GM19035 (cell line): ENCODE measurements at regions not wholly inside any gene's neighbourhood (a gene's known extent, or its start where the extent isn't known, plus 50 kb on each side); places are given as distances from the start of the nearest gene placed in this dataset.

Experiments used
- ATAC-seq: cut with Tn5 transposase; IDR thresholded peaks from one replicate; pipeline ENCODE4 v1.9.1; 2021; ENCODE audit not compliant: unreplicated experiment

DNA sequence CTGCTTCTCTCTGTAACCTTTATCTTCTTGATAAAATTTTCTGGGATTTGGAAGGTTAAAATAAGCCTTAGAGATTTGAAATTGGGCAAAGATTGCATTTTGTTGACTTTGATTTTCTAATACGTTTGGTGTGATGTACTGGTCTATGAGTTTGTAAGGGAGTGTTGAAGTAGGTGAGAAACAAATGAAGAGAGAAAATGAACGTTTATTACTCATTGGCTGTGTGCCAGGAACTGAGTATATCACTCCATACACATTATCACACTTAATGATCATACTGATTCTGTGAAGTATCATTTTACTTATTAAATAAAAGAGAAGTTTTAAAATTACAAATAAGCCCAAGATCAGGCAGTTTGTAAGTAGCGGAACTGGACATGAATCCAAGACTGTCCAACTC, 795.1 kb upstream of the ZEB2 start:
- no peak for ATAC-seq

DNA sequence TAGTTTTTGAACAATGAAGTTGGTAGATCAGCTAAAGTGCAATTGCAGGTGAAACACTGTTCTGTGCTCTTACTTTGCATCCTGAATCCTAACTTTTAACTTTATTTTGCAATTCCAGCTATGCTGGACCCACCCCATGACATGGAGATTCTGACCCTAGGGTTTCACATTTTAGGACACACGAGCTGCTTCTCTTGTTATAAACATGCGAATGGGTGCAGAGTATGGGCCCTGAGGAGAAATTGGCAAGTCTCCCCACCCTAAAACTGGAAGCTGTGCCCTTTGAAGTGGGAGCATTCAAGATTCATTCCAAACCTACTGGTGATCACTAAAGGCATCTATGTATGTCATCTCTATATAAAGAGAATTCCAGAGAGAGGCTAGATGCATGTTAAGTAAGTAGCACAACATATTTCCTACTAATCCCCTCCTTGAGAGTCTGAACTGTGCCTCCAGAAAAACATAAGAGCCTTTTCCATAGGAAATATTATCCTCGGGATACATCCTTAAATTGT, 794.3 kb upstream of the ZEB2 start:
- ATAC-seq, result no peak

DNA sequence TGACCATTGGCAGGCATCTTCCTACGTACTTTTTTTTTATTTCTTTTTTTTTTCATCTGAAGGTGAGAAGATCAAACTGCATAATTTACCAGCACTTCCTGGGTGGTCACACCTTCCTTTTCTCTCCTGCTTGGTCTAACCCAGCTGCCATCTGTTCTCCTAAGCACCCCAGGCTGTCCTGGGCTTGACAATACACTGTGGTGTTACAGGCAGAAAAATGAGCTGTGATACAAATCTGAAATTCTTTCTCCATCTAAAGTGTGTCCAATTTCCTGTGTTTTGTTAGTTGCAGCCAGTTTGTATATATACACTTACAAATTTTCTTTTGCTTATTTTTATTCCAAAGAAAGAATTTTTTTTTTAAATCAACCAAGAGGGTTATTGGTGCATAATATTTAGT, 786.0 kb upstream of the ZEB2 start:
- no peak for ATAC-seq

DNA sequence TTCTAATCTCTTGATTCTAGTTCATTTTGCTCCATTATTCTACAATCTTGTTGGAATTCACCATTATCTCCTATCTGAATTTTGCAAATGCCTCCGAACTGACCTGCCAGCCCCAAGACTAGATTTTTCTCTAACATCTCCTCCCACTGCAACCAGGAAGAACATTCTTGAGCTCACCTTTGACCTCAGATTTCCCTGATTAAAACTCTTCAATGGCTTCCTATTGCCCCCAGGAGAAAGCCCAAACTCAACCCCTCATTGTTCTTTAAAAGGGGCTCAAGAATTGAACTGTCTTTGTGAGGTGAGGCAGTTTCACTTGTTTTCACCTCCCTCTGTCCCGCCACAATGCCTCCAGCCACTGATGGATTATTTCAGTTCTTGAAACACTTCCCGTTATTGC, 784.6 kb upstream of the ZEB2 start:
- no peak for ATAC-seq

DNA sequence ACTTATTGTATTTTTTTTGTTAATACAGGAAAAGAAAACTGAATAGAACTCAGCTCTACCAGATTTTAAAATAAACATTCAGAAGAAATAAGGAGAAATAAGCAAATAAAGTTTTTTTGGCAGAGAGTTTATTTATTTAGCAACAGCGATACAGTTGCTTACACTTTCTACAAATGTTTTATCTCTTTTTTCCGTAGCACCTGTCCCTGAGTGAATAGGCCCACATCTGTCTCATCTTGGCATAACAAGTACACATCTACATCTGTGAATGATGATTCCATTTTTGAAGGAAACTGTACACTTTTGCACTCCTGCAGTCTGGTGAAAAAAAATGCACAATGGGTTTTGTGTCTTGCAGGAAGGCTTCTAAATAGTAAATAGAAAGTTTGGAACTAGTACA, 783.6 kb upstream of the ZEB2 start:
- ATAC-seq, result no peak

DNA sequence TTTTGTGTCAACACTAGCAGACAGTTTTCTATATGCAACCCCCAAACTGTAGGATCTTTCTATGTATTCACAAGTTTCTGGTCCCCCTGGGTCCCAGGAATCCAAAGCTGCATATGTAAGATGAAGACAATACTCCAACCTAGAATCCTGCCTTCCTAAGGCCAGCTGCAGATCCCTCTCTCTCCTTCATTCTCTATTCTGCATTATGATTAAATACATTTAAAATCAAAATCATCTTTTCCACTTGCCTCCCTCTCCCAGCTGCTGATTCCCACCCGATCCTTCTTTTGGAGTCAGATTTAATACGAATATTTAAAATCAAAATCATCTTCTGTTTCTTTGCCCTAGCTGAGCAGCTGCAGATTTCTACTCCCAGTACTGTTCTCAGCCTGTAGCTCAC, 783.0 kb upstream of the ZEB2 start:
- ATAC-seq, result no peak

DNA sequence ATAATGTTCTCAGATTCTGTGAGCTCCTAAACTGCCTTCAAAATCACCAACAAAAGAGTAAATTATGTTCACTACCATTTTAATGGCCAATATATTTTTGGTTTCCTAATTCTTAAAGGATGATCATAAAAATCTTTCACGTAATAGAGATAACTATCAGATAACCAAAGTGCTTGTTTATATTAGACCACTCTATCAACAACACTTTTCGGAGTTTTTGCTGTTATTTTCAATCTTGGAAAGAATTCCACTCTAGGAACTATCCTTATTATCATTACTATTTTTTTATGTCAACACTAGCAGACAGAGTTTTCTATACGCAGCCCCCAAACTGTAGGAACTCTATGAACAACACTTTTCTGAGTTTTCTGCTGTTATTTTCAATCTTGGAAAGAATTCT, 782.5 kb upstream of the ZEB2 start:
- no peak for ATAC-seq

DNA sequence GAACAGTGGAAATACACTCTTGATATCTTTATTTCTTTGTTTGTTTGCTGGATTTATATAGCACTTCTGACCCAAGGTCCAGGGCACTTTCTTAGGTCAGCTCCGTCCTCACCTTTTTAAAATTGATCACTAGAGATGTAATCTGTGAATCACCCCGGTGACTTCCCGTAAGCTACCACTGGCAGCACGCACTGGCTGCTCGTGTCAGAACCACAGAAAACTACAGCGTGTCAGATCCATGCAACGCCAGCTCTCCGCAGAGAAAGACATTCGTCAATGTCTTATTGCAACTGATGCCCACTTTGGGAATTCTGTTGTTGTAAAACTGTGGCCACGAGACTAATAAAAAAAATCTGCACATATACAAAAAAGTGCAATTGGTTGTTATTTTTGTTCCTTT, 779.4 kb upstream of the ZEB2 start:
- no peak for ATAC-seq

DNA sequence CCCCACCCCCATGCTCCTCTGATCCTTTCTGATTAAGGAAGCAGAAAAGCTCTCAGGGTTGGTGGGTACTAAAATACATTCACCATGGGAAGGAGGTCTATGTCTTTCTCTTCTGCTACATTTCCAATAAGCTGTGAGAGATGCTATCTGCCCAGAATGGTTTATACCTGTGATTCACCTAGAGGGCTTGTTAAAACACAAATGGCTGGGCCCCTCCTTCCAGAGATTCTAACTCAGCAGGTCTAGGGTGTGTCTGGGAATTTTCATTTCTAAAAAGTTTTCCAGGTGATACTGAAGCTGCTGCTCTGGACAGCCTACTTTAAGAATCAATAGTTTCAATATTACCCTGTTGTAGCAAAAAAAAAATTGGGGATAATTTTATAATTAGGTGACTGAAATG, 772.2 kb upstream of the ZEB2 start:
- ATAC-seq, result no peak

DNA sequence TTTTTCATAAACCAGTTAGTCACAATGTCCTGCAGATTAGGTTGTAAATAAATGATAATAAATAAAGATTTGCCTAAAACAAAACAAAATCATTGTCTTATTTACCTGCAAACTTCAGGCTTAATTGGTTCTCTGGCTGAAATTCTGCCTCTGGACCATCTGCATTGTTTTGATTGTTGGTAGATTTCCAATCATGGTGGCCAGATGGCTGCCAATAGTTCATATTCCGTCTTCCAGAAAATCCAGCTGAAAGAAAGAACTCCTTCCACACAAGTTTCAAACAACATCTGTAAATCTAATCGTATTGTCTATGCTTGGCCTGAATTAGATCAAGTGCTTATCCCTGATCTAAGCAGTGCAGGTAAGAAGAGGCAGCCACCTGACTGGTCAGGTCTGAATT, 771.1 kb upstream of the ZEB2 start:
- no peak for ATAC-seq

DNA sequence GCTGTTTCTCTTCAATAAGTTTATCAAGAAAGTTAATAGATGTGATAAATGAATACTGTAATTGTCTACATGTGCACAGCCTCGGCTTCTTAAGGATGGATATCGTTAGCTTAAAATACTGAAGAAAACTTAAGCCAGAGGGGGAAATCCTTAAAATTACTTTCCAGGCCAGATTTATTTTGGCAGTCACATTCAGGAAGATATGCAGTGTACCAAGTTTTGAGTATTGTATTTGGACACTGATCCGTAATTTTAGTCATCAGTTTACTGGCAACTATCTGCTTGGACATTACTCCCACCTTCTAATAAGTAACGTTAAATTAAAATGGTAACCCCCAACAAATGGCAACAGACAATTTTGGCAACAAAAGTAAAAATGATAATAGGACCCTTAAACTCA, 770.0 kb upstream of the ZEB2 start:
- ATAC-seq, result no peak

DNA sequence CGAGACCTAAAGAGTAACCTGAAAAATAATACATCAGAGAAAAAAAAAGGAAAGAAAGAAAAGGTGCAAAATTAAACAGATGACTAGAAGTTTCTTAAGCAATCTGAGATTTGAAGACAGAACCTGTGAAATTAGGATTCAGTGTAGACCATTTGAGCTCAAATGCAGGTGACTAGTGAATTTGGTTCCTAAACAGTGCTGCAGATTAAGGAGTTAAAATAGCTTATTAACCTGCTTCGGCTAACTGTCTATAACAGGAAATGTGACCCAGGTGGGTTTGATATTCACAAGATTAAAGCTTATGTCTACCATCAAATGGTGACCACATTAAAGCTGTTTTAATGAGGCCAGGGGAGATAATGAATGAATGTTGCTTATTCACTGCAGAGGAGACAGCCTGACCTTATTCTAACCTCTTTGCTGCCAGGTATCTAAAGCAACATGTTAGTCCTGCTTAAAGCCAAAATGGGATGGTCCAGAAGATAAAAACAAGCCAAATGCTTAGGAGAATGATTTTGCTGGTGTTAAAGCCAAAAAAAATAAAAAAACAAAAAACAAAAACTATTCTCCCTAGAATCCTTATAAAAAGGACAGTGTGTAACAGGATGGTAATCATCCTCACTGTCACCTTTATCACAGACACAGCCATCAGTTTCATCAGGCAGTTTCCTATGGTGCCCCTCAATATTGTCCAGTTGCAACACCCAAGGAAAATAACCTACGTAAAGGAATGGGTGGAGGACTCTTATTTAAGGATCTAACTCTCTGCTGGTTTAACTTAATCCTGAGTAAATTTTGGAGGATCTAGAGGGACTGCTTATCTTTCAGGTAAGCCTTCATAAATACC, 769.0 kb upstream of the ZEB2 start:
- ATAC-seq, result no peak

DNA sequence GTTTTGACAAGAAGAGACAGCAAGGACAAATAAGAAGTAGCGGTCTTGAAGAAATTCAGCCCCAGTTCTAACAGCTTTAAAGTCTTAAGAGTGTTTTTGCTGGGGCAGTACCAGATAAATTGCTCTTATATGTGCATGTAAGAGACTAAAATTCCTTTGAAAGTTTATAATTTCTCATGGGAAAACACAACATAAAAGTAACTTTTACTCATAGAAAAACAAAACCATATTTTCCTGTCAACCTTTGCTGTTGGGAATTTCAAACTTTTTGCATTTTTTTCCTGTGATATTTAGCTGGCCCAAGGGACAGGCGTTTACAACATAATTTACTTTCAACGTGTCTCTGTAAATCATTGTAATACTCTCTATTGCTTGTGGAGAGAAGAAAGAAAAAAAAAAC, 767.8 kb upstream of the ZEB2 start:
- no peak for ATAC-seq

DNA sequence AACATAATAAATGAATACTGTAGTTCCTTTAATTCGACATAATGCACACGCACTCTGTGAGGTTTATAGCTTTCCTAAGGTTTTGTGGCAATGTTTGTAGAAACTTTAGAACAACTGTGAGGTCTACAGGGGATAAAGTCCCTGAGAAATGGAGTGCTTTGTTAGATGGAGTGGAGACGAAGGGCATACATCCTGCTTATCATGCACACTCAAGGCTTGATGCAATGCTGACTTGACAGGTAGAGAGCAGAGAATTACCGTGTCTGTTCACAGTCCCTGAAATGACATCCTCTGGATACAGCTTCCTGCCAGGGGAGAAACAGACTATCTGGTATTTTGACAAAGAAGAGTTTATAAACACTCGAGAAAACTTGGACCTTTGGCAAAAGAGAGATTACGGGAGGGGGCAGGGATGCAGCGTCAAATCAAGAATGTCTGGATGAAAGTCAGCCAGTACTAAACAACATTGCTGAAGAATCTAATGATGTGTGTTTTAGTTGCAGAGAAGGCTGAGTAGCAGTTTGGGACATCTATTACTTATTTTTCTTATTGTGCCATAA, 766.9 kb upstream of the ZEB2 start:
- no peak for ATAC-seq

DNA sequence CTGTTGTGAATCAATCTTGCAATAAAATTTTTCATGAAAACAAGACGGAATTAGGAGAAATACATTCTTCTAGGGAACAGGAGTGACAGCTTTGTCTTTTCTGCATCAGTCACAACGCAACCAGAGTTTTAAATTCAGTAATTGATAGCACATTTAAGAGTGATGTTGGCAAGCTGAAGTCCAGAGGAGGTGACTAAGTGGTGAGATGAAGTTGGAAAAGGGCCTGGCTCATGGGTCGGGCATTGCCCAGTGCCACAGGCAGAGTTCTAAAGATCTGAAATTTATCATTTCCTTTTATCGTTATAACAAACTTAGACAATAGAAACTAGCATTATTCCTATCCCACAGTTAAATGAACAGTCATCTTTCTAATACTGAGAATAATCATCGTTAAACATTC, 764.6 kb upstream of the ZEB2 start:
- ATAC-seq, result no peak

DNA sequence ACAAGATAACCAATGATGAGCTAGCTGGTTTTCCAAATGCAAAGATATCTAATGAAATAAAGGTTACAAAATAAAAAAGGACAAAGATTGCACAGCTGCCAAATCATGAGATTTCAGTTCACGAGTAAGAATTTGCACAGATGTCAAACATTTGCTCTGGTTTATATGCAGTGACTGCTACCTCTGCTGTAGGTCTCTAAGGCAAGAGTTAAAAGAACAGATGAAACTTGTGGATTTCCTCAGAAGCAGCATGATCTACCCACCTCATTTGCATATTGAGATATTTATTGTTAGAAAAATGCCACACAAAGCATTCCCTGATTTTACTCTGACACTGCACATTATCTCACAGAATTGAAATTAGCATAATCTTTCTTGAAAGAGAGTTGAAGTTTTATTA, 763.2 kb upstream of the ZEB2 start:
- no peak for ATAC-seq

DNA sequence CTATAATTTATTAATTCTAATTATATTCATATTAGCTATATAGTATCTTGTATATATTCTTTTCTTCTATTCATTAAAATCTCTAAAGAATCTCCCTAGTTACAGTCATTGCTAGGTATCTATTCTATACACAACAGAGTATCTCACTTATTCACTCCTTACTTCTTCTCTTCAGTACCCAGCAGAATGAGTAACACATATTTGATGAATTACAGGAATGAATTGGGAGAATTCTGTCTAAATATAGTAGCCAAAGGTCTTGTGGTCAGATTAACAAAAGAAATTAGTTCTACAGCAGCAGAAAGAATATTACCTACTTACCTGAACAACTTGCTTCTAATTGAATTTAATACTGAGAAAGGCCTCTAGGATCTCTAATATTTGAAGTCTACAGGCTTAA, 758.0 kb upstream of the ZEB2 start:
- no peak for ATAC-seq

DNA sequence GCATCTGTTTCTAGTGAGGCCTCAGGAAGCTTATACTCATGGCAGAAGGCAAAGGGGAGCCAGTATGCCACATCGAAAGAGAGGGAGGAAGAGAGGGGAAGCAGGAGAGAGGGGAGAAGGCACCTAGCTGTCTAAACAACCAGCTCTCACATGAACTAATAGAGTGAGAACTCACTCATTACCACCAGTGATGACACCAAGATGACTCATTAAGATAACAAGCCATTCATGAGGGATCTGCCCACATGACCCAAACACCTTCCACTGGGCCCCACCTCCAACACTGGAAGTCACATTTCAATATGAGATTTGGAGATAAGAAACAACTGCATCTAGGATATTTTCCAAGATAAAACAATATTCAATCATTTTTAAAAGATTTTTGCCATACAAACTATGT, 753.9 kb upstream of the ZEB2 start:
- no peak for ATAC-seq

DNA sequence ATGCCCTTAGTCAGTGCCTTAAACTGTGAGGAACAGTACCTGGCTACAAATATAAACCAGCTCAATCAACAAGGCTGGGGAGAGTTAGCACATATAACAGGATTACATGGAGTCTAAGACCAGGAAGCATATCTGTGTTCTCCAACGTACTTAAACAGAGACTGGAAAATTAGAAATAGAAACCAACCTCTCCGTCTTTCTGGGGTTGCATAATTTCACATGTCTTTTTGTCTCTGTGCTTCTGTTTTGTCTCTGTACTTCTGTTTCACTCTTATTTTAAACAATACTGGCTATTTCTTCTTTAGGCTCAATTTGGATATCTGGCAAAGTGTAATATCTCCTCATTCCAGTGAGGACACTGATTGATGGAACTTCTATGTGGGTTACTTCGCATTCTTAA, 749.0 kb upstream of the ZEB2 start:
- no peak for ATAC-seq

DNA sequence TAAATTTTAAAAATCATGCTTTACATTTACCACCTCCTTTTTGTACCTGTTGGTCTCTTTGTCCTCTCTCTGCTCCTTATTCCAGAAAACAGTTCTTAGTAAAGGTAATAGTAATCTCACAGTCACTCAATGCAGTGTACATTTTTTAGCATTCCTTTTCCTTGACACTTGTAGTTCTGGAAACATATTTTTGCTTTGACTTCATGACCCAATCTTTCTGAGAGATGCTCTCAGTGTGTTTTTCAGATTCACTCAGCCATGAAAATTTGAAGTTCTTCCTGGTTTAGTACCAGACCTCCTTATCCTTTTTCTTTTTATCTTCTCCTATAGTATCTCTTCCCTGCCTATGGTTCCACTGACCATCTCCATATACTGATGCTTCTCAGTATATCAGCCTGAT, 747.5 kb upstream of the ZEB2 start:
- ATAC-seq, result no peak

DNA sequence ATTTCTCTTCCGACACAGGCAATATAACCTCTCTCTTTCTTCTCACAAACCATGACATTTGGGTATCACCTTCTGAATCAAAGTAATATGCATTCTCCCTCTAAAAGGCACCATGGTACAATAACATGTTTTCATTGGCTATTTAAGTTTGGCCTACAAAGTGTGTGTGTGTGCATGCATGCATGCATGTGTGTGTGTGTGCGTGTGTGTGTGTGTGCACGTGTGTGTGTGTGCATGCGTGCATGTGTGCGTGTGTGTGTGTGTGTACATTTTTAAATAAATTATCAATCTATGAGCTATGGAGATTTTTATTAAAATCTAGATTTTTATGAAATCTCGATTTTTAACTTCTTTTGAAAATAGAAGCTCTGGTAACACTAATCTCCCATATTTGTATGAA, 745.3 kb upstream of the ZEB2 start:
- no peak for ATAC-seq

DNA sequence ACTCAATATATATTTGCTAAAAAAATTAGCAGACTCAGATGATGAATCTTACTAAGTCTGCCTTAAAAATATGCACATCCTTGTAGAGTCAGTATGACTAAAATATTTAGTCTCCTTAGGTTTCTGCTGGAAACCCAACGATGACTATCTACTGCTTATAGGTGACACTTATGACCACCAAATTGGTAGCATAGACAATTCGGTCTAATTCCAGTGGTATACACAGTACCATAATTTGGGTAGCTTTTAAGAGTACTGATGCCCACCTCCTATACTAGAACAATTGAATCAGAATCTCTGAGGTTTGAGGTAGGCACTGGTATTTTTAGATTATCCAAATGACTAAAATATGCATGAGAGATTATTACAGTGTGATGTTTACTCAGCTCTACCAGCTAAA, 740.8 kb upstream of the ZEB2 start:
- ATAC-seq, result no peak

DNA sequence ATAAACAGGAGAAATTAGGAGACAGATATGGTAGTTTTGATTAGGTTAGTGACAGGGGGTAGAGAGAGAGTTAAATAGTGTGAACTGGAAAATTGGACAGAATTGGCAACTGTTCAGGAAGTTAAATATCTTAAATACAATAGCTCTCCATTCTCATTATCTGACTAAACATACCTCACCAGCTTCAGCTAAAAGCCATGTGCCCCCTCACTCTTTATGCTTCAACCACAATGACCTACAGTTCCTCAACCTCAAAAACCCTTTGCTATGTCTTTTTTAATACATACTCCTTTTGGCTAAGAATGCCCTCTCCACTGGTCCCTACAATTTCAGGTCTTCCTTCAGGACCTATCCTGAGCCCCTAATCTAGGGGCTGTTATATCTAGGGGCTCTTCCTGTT, 740.2 kb upstream of the ZEB2 start:
- no peak for ATAC-seq
